ENCODE measurements at regions not wholly inside any gene's neighbourhood (a gene's known extent, or its start where the extent isn't known, plus 50 kb on each side); places are given as distances from the start of the nearest gene placed in this dataset.

GRCh38 chr4:151857368-151857767, 96.6 kb upstream of the GATB start:
- Histone ChIP-seq H3K4me2 (replicated peaks; ENCODE audit: low read depth, low read length, poor library complexity, severe bottlenecking) (no peak overlapping the region), H4K20me1 (ENCODE audit: control insufficient read depth, insufficient read depth, low read length, poor library complexity, severe bottlenecking) (no peaks in the 10 kb centered on the region), H3K9ac (ENCODE audit: low read length) (no peak overlapping the region), H2AFZ (ENCODE audit: insufficient read depth, low read depth, low read length, poor library complexity, severe bottlenecking) (no peak overlapping the region), H3K4me1 (ENCODE audit: control insufficient read depth in 2 of 2, insufficient read depth in 2 of 2, low read length in 2 of 2) (no peaks in the 10 kb centered on the region), H3K9me3 (ENCODE audit: control extremely low read depth in 1 of 3, control insufficient read depth in 2 of 3, insufficient read depth in 1 of 3, low read length in 2 of 3) (no peaks in the 10 kb centered on the region), H3K36me3 (replicated peaks in 1 of 2; ENCODE audit: control extremely low read depth in 1 of 2, control insufficient read depth in 1 of 2, extremely low read depth in 1 of 2, insufficient read depth in 2 of 2, low read length in 1 of 2) (no peaks in the 10 kb centered on the region), H3K4me3 (ENCODE audit: control extremely low read depth in 1 of 5, extremely low read depth in 1 of 5, insufficient read depth in 1 of 5, low read depth in 2 of 5, low read length in 4 of 5) (no peak overlapping the region), H3K27ac (ENCODE audit: low read length in 2 of 2) (no peak overlapping the region), H3K27me3 (replicated peaks in 1 of 4; ENCODE audit: control extremely low read depth in 1 of 4, control insufficient read depth in 3 of 4, insufficient read depth in 4 of 4, low read length in 3 of 4) (peaks cover 0 to 2% (median 0%) of the 10 kb centered on the region in 4 experiments), H3K79me2 (ENCODE audit: control insufficient read depth, insufficient read depth, low read length) (no peaks in the 10 kb centered on the region)
- Mint-ChIP-seq H3K4me1 (no peaks in the 10 kb centered on the region), H3K4me3 (no peak overlapping the region), H3K27ac (no peak overlapping the region), H3K9me3 (ENCODE audit: insufficient read depth) (no peaks in the 10 kb centered on the region), H3K27me3 (peaks cover 12% of the 10 kb centered on the region)
- ChIA-PET CTCF (no interaction called here), POLR2A (no interaction called here)
- ATAC-seq (ENCODE audit: low read depth), result no peak
- intact Hi-C loops (cut with micrococcal nuclease), result no loop called here
- no CpG with 5 or more reads among the region's 4 CpGs for WGBS (ENCODE audit: insufficient coverage)
- no peak for DNase-seq
- no peak for TF ChIP-seq EZH2 (IDR thresholded peaks at IDR 0.05; ENCODE audit: borderline replicate concordance, insufficient read depth, low read depth, low read length, poor library complexity, severe bottlenecking)
- no peak for TF ChIP-seq CTCF (IDR thresholded peaks at IDR 0.05)

- TF ChIP-seq EZH2 (IDR thresholded peaks at IDR 0.05; ENCODE audit: borderline replicate concordance, insufficient read depth, low read depth, low read length, poor library complexity, severe bottlenecking) (no peak), CTCF (IDR thresholded peaks at IDR 0.05) (no peak)
- Histone ChIP-seq H3K27me3 (replicated peaks in 1 of 4; ENCODE audit: control extremely low read depth in 1 of 4, control insufficient read depth in 3 of 4, insufficient read depth in 4 of 4, low read length in 3 of 4) (peaks cover 0 to 2% (median 0%) of the 10 kb centered on the region in 4 experiments), H3K4me3 (ENCODE audit: control extremely low read depth in 1 of 5, extremely low read depth in 1 of 5, insufficient read depth in 1 of 5, low read depth in 2 of 5, low read length in 4 of 5) (no peak overlapping the region), H2AFZ (ENCODE audit: insufficient read depth, low read depth, low read length, poor library complexity, severe bottlenecking) (no peak overlapping the region), H3K36me3 (replicated peaks in 1 of 2; ENCODE audit: control extremely low read depth in 1 of 2, control insufficient read depth in 1 of 2, extremely low read depth in 1 of 2, insufficient read depth in 2 of 2, low read length in 1 of 2) (no peaks in the 10 kb centered on the region), H3K9me3 (ENCODE audit: control extremely low read depth in 1 of 3, control insufficient read depth in 2 of 3, insufficient read depth in 1 of 3, low read length in 2 of 3) (no peaks in the 10 kb centered on the region), H3K9ac (ENCODE audit: low read length) (no peak overlapping the region), H3K79me2 (ENCODE audit: control insufficient read depth, insufficient read depth, low read length) (no peaks in the 10 kb centered on the region), H4K20me1 (ENCODE audit: control insufficient read depth, insufficient read depth, low read length, poor library complexity, severe bottlenecking) (no peaks in the 10 kb centered on the region), H3K4me2 (replicated peaks; ENCODE audit: low read depth, low read length, poor library complexity, severe bottlenecking) (no peak overlapping the region), H3K4me1 (ENCODE audit: control insufficient read depth in 2 of 2, insufficient read depth in 2 of 2, low read length in 2 of 2) (no peaks in the 10 kb centered on the region), H3K27ac (ENCODE audit: low read length in 2 of 2) (no peak overlapping the region)
- intact Hi-C loops (cut with micrococcal nuclease), result no loop called here
- CTCF ChIA-PET, result no interaction called here
- Mint-ChIP-seq H3K4me3 (no peak overlapping the region), H3K27me3 (peaks cover 14% of the 10 kb centered on the region), H3K9me3 (ENCODE audit: insufficient read depth) (no peaks in the 10 kb centered on the region), H3K4me1 (no peaks in the 10 kb centered on the region), H3K27ac (no peak overlapping the region)
- POLR2A ChIA-PET, result no interaction called here
- DNase-seq (no peak), ATAC-seq (ENCODE audit: low read depth) (no peak)
- no CpG with 5 or more reads among the region's 1 CpG for WGBS (ENCODE audit: insufficient coverage)
Observed at GRCh38 chr4:151855747-151856146, 94.9 kb upstream of the GATB start.

All from B cell (primary cell).